ENCODE measurements at regions not wholly inside any gene's neighbourhood (a gene's known extent, or its start where the extent isn't known, plus 50 kb on each side); places are given as distances from the start of the nearest gene placed in this dataset.

DNA sequence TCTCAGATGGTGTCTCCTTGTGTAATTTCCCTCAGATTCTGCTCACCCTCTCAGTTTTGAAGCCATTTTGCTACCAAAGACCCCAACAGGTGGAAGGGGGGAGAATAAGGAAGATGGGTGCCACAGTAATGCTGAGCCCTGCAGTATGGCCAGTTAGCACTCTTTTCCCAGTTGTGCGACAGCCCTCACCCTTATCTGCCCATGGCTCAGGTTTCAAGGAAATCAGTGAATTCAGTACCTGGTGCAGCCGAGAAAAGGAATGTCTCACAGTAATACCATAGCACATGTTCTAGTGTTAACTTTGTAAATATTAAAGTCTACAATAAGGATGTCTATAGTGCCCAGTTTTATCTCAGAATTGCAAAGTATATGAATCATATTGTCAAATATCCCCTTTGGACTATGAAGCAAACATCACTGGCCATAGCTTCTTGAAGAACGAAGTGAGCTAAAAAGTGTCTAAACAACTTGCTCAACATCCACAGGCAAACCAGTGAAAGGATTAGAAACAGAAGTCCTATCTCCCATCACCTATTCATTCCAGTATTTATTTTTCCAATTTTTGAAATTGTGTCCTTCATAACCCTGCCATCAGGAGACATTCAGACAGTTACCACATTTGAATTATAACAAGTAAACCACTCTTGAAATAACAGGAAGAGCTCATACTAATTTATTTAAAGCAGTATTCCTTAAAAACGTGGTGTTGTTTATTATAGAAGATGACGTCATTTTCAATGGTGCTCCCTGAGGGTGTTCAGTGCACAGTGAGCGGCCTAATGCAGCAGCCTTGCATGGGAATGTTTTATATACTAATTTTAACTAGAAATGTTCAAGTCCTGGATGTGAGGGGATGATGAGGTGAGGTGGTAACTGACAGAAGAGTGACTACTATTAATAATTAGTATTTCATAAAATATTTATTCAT lies 366.2 kb downstream of the TFAP2A start:
- TF ChIP-seq, protein P1, sequence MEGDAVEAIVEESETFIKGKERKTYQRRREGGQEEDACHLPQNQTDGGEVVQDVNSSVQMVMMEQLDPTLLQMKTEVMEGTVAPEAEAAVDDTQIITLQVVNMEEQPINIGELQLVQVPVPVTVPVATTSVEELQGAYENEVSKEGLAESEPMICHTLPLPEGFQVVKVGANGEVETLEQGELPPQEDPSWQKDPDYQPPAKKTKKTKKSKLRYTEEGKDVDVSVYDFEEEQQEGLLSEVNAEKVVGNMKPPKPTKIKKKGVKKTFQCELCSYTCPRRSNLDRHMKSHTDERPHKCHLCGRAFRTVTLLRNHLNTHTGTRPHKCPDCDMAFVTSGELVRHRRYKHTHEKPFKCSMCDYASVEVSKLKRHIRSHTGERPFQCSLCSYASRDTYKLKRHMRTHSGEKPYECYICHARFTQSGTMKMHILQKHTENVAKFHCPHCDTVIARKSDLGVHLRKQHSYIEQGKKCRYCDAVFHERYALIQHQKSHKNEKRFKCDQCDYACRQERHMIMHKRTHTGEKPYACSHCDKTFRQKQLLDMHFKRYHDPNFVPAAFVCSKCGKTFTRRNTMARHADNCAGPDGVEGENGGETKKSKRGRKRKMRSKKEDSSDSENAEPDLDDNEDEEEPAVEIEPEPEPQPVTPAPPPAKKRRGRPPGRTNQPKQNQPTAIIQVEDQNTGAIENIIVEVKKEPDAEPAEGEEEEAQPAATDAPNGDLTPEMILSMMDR (IDR thresholded peaks at IDR 0.05; ENCODE audit: low read depth, low read length, missing control alignments) = no peak
- no peak for DNase-seq (ENCODE audit: extremely low read depth, low read depth)
- no peak overlapping the region for H3K4me3 ChIP-seq (replicated peaks; ENCODE audit: low read depth, low read length)

DNA sequence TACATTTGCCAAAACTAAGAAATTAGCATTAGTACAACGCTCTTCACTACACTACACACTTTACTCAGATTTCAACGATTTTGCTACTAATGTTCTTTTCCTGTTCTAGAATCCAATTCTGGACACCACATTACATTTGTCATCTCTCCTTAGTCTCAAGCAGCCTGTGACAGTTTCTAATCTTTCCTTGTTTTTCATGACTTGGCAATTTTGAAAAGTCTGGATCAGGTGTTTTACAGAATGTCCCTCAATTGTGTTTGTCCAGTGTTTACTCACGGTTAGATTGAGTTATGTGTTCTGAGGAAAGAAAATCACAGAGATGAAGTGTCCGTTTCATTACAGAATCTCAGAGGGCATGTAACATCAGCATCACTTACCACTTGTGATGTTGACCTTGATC lies 372.6 kb downstream of the TFAP2A start:
- H3K4me3 ChIP-seq (replicated peaks; ENCODE audit: low read depth, low read length) = no peak overlapping the region
- TF ChIP-seq, protein P1 (IDR thresholded peaks at IDR 0.05; ENCODE audit: low read depth, low read length, missing control alignments) = no peak
- DNase-seq (ENCODE audit: extremely low read depth, low read depth) = no peak

GRCh38 chr6:10033223-10033829 lies 381.5 kb downstream of the TFAP2A start:
- peak; percentile 5 for DNase-seq (ENCODE audit: extremely low read depth, low read depth)
- TF ChIP-seq, protein P1 (IDR thresholded peaks at IDR 0.05; ENCODE audit: low read depth, low read length, missing control alignments) = no peak
- H3K4me3 ChIP-seq (replicated peaks; ENCODE audit: low read depth, low read length) = no peak overlapping the region

DNA sequence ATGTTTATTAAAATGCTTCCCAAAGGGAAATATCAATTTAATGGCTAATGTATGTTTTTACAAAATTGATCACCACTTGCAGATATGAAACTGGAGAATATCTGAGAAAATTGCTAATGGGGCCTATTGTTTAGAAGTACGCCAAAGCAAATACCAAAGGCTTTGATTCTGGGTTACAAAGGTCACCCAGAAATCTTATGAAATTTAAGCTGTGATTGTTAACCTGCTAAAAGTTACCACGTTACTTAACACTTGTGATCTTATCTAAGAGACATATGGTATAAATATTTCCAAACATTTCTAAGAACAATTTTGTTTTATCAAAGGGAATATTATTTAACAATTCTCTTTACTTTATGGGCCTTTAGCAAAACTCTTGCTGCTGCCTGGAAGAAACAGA lies 383.3 kb downstream of the TFAP2A start:
- H3K4me3 ChIP-seq (replicated peaks; ENCODE audit: low read depth, low read length) = no peak overlapping the region
- no peak for DNase-seq (ENCODE audit: extremely low read depth, low read depth)
- TF ChIP-seq, protein P1 (IDR thresholded peaks at IDR 0.05; ENCODE audit: low read depth, low read length, missing control alignments) = no peak

GRCh38 chr6:10030942-10031537 lies 383.8 kb downstream of the TFAP2A start:
- no peak overlapping the region for H3K4me3 ChIP-seq (replicated peaks; ENCODE audit: low read depth, low read length)
- TF ChIP-seq, protein P1 (IDR thresholded peaks at IDR 0.05; ENCODE audit: low read depth, low read length, missing control alignments) = peak; percentile 35
- peak; percentile 2 for DNase-seq (ENCODE audit: extremely low read depth, low read depth)

GRCh38 chr6:10028222-10028621 lies 386.7 kb downstream of the TFAP2A start:
- TF ChIP-seq, protein P1 (IDR thresholded peaks at IDR 0.05; ENCODE audit: low read depth, low read length, missing control alignments) = no peak
- DNase-seq (ENCODE audit: extremely low read depth, low read depth) = no peak
- no peak overlapping the region for H3K4me3 ChIP-seq (replicated peaks; ENCODE audit: low read depth, low read length)
